ENCODE measurements at regions not wholly inside any gene's neighbourhood (a gene's known extent, or its start where the extent isn't known, plus 50 kb on each side); places are given as distances from the start of the nearest gene placed in this dataset.
"Not testable (repeated sequence)": the region's sequence is repeated elsewhere in the genome, so short reads cannot be mapped to it uniquely, and the experiment has no call there.

DNA sequence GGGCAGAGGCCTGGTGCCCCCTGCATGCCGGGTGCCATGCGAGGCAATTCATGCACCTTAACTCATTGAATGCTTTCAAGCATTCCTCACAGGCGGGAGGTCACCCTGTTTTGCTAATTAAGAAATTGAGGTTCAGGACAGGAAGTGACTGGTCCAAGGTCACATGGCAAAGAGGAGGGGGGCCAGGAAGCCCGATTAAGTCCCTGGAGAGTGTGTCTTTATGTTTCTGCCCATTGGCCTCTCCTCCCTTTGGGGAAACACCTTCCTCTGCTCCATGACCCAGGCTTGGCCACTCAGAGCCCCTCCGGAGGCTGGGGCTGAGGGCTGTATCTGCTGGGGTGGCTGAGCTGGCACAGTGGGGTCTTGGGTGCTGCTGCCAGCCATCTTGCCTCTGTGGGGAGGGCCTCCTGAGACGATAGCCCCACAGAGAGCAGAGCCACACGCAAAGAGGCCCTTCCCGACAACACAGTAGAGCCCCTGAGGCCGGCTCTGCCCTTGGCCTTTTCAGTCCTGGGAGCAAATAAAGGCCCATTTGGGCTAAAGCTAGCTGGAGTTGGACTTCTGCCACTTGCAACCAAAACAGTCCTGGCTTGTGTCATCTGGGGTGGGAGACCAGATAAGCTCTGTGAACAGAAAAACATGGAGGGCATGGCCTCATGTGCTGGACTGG is 90.8 kb upstream of the NEURL1B start:
- DNase-seq (ENCODE audit: low spot score) (no peak), ATAC-seq (no peak)

DNA sequence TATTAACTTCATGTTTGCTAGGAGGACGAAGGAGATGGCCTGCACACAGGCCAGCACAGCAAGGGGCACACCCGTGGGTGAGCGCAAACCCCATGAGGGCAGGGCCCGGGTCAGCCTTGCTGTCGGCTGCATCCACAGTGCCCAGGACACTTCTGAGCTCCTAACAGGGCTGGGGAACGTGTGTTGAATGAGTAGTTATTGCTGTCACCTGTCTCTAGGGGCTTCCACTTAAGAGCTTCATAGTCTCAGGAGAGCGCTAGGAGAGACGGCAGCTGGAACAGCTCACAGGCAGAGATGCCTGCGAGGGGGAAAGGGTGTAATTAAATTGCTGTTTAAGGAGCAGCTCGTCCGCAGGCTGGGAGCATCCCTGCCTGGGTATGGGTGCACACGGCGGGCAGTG is 91.4 kb upstream of the NEURL1B start:
- ATAC-seq (no peak), DNase-seq (ENCODE audit: low spot score) (no peak)

GRCh38 chr5:172548981-172549687 is 91.9 kb upstream of the NEURL1B start:
- DNase-seq (ENCODE audit: low spot score) (no peak), ATAC-seq (no peak)

DNA sequence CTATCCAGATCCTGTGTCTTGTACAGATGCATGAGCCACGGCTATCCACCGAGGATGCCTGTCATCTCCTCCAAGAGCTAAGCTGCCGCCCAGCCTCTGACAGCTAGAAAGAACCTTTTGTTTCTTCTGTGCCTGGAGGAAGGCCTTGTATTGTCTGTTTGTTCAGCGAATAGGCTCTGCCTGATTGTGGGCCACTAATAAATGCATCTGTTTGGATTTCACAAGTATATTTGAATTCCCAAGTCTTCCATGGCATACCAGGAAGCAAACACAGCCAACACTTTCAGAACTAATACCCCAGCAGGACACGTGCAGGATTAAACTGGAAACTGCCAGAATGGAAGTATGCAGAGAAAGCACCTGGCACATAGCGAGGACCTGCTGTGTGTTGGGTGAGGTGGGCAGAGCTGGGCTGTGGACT is 92.7 kb upstream of the NEURL1B start:
- ATAC-seq, result no peak

GRCh38 chr5:172546196-172546595 is 91.9 kb upstream of the SH3PXD2B start:
- ATAC-seq, result no peak
- no peak for DNase-seq (ENCODE audit: low spot score)

More for the DNA sequence above, 92.7 kb upstream of the NEURL1B start:
- no peak for DNase-seq (ENCODE audit: low spot score)

GRCh38 chr5:172545291-172545801 is 91.0 kb upstream of the SH3PXD2B start:
- DNase-seq (ENCODE audit: low spot score) (no peak), ATAC-seq (no peak)

GRCh38 chr5:172544371-172545095 is 90.2 kb upstream of the SH3PXD2B start:
- no peak for ATAC-seq
- no peak for DNase-seq (ENCODE audit: low spot score)

GRCh38 chr5:172543484-172544298 is 89.4 kb upstream of the SH3PXD2B start:
- ATAC-seq (no peak), DNase-seq (ENCODE audit: low spot score) (peak; percentile 26)

- ATAC-seq (no peak), DNase-seq (ENCODE audit: low spot score) (peak; percentile 38)
These were observed 88.4 kb upstream of the SH3PXD2B start for GRCh38 chr5:172542651-172543131.

- ATAC-seq, result no peak
- peak; percentile 8 for DNase-seq (ENCODE audit: low spot score)
These were observed 87.4 kb upstream of the SH3PXD2B start for GRCh38 chr5:172541773-172542136.

GRCh38 chr5:172541099-172541772 is 86.9 kb upstream of the SH3PXD2B start:
- DNase-seq (ENCODE audit: low spot score) (peak; percentile 31), ATAC-seq (peak; percentile 33)

- ATAC-seq, result no peak
- peak; percentile 7 for DNase-seq (ENCODE audit: low spot score)
These were observed 86.0 kb upstream of the SH3PXD2B start for GRCh38 chr5:172540099-172540870.

DNA sequence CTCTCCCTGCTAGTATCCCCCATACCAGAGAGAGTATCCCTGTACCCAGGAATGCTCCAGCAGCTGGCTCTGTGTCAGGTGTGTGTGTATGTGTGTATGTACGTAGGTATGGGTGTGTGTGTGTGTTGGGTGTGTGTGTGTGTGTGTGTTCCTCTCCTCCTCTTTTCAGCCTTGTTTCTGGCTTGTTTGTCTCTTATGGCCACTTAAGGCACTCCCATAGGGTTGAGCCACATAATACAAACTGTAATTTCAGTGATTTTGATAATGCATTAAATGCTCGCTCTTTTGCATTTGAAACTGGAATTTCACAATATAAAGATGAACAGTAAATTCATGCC is 80.8 kb upstream of the SH3PXD2B start:
- DNase-seq (ENCODE audit: low spot score) (no peak), ATAC-seq (no peak)

- ATAC-seq (no peak), DNase-seq (ENCODE audit: low spot score) (peak; percentile 31)
These were observed 80.1 kb upstream of the SH3PXD2B start for GRCh38 chr5:172534229-172535107.

GRCh38 chr5:172533399-172534228 is 79.3 kb upstream of the SH3PXD2B start:
- peak; percentile 42 for DNase-seq (ENCODE audit: low spot score)

DNA sequence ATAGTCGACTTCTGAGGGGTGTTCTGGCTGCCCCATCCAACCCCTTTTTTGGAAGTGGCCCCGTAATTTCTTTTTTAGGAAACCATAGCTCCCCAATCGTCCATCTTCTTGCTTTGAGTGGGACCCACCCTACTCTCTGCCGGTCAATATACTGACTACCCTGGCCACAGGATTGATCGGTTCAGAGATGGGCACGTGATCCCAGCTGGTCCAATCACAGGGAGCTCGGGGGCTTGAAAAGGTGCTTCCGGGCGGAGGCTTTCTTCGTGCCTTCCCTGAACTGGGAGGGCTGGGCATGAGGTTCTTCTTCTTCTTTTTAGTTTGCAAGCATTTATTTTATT is 78.7 kb upstream of the SH3PXD2B start:
- no peak for DNase-seq (ENCODE audit: low spot score)
- peak; percentile 46 for ATAC-seq

More at GRCh38 chr5:172533399-172534228, 79.3 kb upstream of the SH3PXD2B start:
- ATAC-seq, result peak; percentile 73

GRCh38 chr5:172532439-172532838 is 78.1 kb upstream of the SH3PXD2B start:
- not testable (repeated sequence) for DNase-seq (ENCODE audit: low spot score); ATAC-seq

DNA sequence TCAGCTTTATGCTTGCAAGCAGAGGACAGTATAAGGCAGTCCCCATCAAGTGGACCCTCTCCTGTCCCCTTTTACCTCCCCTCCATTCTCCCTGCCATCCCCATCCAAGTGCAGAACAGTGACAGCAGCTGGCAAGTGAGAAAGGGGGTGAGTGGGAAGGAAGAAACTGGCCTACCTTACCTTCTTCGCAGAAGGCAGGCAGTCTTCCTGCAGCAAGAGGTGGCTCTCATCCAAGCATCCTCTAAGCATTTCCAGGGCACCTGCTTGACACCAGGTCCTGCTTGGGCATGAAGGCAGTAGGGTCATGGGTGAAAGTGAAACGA is 77.3 kb upstream of the SH3PXD2B start:
- ATAC-seq (no peak), DNase-seq (ENCODE audit: low spot score) (peak; percentile 28)
